Daoy (cell line): ENCODE measurements at regions not wholly inside any gene's neighbourhood (a gene's known extent, or its start where the extent isn't known, plus 50 kb on each side); places are given as distances from the start of the nearest gene placed in this dataset.

Source experiments
- DNase-seq: peaks from one replicate; pipeline ENCODE4 v3.0.0-alpha.2; 2015; ENCODE audit warnings: low read depth

GRCh38 chr1:94592571-94592920, 51.0 kb upstream of the F3 start:
- DNase-seq = no peak

GRCh38 chr1:94591823-94592570, 50.4 kb upstream of the F3 start:
- DNase-seq = no peak
